Gastroesophageal sphincter (tissue), 4 donors: ENCODE measurements at regions not wholly inside any gene's neighbourhood (a gene's known extent, or its start where the extent isn't known, plus 50 kb on each side); places are given as distances from the start of the nearest gene placed in this dataset.
"Not testable (repeated sequence)": the region's sequence is repeated elsewhere in the genome, so short reads cannot be mapped to it uniquely, and the experiment has no call there.

Experiments
- ATAC-seq: fragments of 150-250 bp; one replicate; pipeline ENCODE4 v1.9.1; 2016; ENCODE audit warnings: mild to moderate bottlenecking, moderate library complexity
- H3K27ac ChIP-seq, 4 donors: fragments of 200-600 bp; sonication (generic) in 3 of 4; 1 replicate in 3 of 4; 2 replicates in 1 of 4; pipeline ENCODE4 v1.5.1; 2016 to 2019
- H3K27me3 ChIP-seq: fragments of 200-600 bp; sonication (generic); one replicate; pipeline ENCODE4 v1.5.1; 2019
- H3K36me3 ChIP-seq, 2 donors: fragments of 200-600 bp; sonication (generic); one replicate each; pipeline ENCODE4 v1.5.1; 2019; ENCODE audit warnings: control low read depth in 1 of 2
- H3K4me1 ChIP-seq, 3 donors: fragments of 200-600 bp; sonication (generic); 1 replicate in 2 of 3; 2 replicates in 1 of 3; pipeline ENCODE4 v1.5.1; 2016 to 2019; ENCODE audit warnings: control low read depth in 2 of 3
- H3K4me3 ChIP-seq, 2 donors: fragments of 200-600 bp; sonication (generic); one replicate each; pipeline ENCODE4 v1.5.1; 2019; ENCODE audit warnings: mild to moderate bottlenecking in 1 of 2, moderate library complexity in 1 of 2
- H3K9me3 ChIP-seq, 3 donors: fragments of 200-600 bp; sonication (generic); one replicate each; pipeline ENCODE4 v1.5.1; 2017 to 2019; ENCODE audit warnings: control low read depth in 2 of 3
- EP300 ChIP-seq: sonication (generic); formaldehyde crosslinking; IDR thresholded peaks from one replicate; pipeline ENCODE4 v1.6.1; 2017; ENCODE audit warnings: antibody characterized with exemption, mild to moderate bottlenecking
- POLR2A ChIP-seq, 2 donors: fragments of 450-650 bp; IDR thresholded peaks; one replicate each; pipeline ENCODE4 v1.6.1; 2017; ENCODE audit warnings: antibody characterized with exemption in 2 of 2, mild to moderate bottlenecking in 2 of 2, moderate library complexity in 1 of 2
- POLR2AphosphoS5 ChIP-seq: sonication (generic); formaldehyde crosslinking; IDR thresholded peaks from one replicate; pipeline ENCODE4 v1.6.1; 2017; ENCODE audit warnings: antibody characterized with exemption
- WGBS, 2 donors: methylation state at CpG; one replicate each; pipeline ENCODE4 v1.1.5; 2018; ENCODE audit warnings: low coverage in 1 of 2; 5-methylcytosine and 5-hydroxymethylcytosine counted together
- TF ChIP-seq, protein P1 (sequence below), 4 experiments: fragments of 200-600 bp in 2 of 4; fragments of 450-650 bp in 2 of 4; sonication (generic) in 1 of 4; IDR thresholded peaks; one replicate each; pipeline ENCODE4 v1.5.1; 2017 to 2019; ENCODE audit warnings: antibody characterized with exemption in 4 of 4, mild to moderate bottlenecking in 2 of 4, moderate library complexity in 2 of 4

DNA sequence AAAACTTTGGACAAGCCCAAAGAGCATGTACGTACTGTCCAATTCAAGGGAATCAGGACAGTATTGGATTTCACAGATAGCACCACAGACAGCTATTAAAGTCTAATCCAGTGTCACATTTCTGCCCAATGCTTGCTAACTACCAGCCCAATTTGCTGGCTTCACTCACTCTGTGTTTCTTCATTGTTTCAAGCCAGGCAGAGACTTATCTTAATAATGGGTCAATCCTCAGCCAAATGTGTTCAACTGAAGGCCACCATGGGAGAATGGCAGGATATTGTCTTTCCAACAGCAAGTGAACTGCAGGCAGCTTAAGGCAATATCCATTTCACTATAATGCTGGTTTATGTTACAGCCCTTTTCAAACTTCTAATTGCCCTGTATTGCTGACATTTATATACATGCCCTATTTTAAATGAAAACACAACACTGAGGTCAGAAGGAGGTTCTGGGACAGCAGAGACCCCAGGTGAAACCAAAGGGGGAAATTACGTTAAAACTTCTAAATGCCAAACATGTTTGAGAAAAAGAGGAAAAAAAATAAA is 142.1 kb upstream of the RSPO3 start:
- H3K27me3 ChIP-seq, result no peaks in the 10 kb centered on the region
- no peak for TF ChIP-seq POLR2A (IDR thresholded peaks at IDR 0.05)
- TF ChIP-seq POLR2AphosphoS5, result no peak
- no peak for TF ChIP-seq EP300
- TF ChIP-seq, protein P1, sequence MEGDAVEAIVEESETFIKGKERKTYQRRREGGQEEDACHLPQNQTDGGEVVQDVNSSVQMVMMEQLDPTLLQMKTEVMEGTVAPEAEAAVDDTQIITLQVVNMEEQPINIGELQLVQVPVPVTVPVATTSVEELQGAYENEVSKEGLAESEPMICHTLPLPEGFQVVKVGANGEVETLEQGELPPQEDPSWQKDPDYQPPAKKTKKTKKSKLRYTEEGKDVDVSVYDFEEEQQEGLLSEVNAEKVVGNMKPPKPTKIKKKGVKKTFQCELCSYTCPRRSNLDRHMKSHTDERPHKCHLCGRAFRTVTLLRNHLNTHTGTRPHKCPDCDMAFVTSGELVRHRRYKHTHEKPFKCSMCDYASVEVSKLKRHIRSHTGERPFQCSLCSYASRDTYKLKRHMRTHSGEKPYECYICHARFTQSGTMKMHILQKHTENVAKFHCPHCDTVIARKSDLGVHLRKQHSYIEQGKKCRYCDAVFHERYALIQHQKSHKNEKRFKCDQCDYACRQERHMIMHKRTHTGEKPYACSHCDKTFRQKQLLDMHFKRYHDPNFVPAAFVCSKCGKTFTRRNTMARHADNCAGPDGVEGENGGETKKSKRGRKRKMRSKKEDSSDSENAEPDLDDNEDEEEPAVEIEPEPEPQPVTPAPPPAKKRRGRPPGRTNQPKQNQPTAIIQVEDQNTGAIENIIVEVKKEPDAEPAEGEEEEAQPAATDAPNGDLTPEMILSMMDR (IDR thresholded peaks at IDR 0.05), result no peak
- H3K4me1 ChIP-seq, result no peaks in the 10 kb centered on the region
- H3K27ac ChIP-seq, result no peak overlapping the region
- no peak for ATAC-seq
- no peaks in the 10 kb centered on the region for H3K9me3 ChIP-seq
- no peaks in the 10 kb centered on the region for H3K36me3 ChIP-seq
- H3K4me3 ChIP-seq, result no peak overlapping the region
- WGBS, 2 donors, result 75 to 87% methylated on average over 2 of the region's 2 CpGs

DNA sequence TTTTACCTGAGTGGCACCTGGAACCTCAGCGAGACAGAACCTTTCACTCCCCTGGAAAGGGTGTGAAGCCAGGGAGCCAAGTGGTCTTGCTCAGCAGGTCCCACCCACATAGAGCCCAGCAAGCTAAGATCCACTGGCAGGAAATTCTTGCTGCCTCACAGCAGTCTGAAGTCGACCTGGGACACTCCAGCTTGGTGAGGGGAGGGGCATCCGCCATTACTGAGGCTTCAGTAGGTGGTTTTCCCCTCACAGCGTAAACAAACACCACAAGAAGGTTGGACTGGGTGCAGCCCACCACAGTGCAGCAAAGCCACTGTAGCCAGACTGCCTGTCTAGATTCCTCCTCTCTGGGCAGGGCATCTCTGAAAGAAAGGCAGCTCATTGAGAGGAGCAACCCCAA is 134.7 kb upstream of the RSPO3 start:
- no CpG with 5 or more reads among the region's 4 CpGs for WGBS, 2 donors
- TF ChIP-seq, protein P1 (IDR thresholded peaks at IDR 0.05), result no peak
- TF ChIP-seq EP300 (no peak), POLR2A (IDR thresholded peaks at IDR 0.05) (no peak), POLR2AphosphoS5 (no peak)
- Histone ChIP-seq H3K4me3 (no peak overlapping the region), H3K9me3 (no peaks in the 10 kb centered on the region), H3K27me3 (no peaks in the 10 kb centered on the region), H3K4me1 (no peaks in the 10 kb centered on the region), H3K36me3 (no peaks in the 10 kb centered on the region), H3K27ac (no peak overlapping the region)
- no peak for ATAC-seq

DNA sequence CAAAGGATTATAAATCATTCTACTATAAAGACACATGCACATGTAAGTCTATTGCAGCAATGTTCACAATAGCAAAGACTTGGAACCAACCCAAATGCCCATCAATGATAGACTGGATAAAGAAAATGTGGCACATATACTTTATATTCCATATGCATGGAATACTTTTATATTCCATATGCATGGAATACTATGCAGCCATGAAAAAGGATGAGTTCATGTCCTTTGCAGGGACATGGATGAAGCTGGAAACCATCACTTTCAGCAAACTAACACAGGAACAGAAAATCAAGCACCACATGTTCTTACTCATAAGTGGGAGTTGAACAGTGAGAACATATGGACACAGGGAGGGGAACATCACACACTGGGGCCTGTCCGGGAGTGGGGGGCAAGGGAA is 130.3 kb upstream of the RSPO3 start:
- H3K4me3 ChIP-seq, ATAC-seq, H3K9me3 ChIP-seq, H3K36me3 ChIP-seq, H3K27ac ChIP-seq, H3K4me1 ChIP-seq, H3K27me3 ChIP-seq: not testable (repeated sequence)
- WGBS, 2 donors, result 78% methylated on average over 1 of the region's 1 CpG; no CpG with 5 or more reads in 1 of the 2 donors

DNA sequence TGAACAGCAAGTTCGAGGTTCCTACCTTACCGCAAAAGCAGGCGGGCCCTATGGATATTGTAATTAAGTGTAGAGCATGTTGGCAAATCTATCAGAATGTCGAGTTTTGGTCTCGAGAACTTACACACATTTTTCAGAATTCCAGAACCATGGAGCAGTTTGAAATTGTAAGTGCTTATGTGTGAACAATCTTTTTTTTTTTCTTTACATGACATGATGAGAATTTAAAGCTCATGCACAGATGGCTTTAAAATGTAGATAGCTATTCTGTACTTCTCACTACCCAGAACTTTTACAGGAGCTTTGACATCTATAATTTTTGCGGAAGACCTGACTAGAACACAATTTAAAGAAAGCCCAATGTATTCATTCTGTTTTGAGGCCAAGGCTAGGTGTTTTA is 117.8 kb upstream of the RSPO3 start:
- Histone ChIP-seq H3K27me3 (no peaks in the 10 kb centered on the region), H3K9me3 (no peaks in the 10 kb centered on the region), H3K4me1 (no peaks in the 10 kb centered on the region), H3K36me3 (no peaks in the 10 kb centered on the region), H3K27ac (no peak overlapping the region), H3K4me3 (no peak overlapping the region)
- 85 to 96% methylated on average over 6 of the region's 6 CpGs for WGBS, 2 donors
- ATAC-seq, result no peak
- TF ChIP-seq POLR2A (IDR thresholded peaks at IDR 0.05) (no peak), POLR2AphosphoS5 (no peak), EP300 (no peak)
- TF ChIP-seq, protein P1 (IDR thresholded peaks at IDR 0.05), result no peak

DNA sequence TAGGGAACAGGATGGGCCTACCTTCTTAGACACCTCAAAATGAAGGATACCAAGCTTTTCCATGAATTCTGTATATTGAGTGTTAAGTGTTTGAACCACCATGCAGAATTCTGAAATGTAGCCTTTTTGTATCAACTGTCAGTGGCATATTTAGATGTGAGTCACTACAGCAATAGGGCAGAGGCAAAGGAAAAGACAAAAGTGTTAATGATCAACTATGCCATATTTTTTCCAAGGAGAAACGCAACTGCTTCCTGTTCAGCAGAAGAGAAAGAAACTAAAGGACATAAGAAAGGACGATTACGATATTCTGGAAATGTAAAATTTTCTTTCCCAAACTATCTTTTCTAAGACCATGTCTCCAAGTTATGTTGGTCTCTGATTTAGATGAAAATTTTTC is 104.6 kb upstream of the RSPO3 start:
- ATAC-seq, result no peak
- Histone ChIP-seq H3K27ac (no peak overlapping the region), H3K9me3 (no peaks in the 10 kb centered on the region), H3K4me3 (no peak overlapping the region), H3K36me3 (no peaks in the 10 kb centered on the region), H3K4me1 (no peaks in the 10 kb centered on the region), H3K27me3 (no peaks in the 10 kb centered on the region)
- TF ChIP-seq POLR2AphosphoS5, result no peak
- TF ChIP-seq POLR2A (IDR thresholded peaks at IDR 0.05), result no peak
- TF ChIP-seq, protein P1 (IDR thresholded peaks at IDR 0.05), result no peak
- no peak for TF ChIP-seq EP300
- WGBS, 2 donors, result 83 to 86% methylated on average over 3 of the region's 3 CpGs
